NCI-H1048 (cell line): ENCODE measurements at regions not wholly inside any gene's neighbourhood (a gene's known extent, or its start where the extent isn't known, plus 50 kb on each side); places are given as distances from the start of the nearest gene placed in this dataset.
"Not testable (repeated sequence)": the region's sequence is repeated elsewhere in the genome, so short reads cannot be mapped to it uniquely, and the experiment has no call there.

Experiments
- DNase-seq: peaks from one replicate; lab custom pipeline; 2025; lab: John Stamatoyannopoulos, UW

DNA sequence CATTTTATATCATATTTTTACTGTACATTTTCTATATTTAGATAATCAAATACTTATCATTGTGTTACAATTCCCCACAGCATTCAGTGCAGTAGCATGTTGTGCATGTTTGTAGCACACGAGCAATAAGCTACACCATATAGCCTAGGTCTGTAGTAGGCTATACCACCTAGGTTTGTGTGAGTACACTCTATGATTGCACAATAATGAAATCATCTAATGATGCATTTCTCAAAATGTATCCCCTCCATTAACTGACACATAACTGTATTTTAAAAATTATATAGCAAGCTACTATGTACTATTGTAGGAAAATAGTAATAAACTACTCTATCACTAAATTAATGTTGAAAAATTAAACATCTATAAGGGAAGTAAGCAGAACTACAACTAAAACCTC is 518.4 kb upstream of the PABPC4L start:
- DNase-seq, result no peak

DNA sequence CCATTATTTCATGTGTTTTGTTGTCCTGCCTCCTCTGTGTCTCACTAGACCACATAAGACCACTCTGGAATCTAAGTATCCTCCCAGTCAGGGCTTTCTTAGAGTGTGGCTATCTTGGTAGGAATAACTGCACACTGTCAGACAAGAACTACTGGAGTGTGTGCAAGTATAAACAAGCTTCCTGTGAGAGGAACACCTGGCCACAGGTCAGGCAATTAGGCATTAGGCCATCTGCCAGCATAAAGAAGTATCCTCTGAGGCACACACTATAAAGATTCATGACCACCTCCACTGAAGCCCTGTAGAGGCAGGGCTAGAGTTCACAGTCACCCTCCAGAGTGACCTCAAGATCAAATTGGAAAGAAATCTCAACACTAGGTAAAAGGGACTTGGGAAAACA is 507.0 kb upstream of the PABPC4L start:
- DNase-seq, result no peak

DNA sequence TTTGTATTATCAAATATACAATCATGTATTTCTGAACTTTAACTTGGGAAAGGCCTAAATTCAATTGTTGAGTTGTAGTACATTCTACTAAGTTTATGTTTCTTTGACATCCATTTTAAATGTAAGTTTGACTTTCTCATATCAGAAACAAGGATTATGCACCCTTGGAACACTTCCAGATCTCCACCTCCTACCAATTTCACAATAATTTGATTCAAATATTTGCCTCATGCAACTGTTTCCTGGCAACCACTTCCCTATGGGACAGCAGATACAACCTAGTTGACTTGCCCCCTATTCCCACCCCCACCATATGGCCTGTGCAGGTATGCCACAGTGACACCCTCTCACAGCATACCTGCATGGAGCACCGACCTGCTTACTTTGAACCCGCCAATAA is 506.4 kb upstream of the PABPC4L start:
- no peak for DNase-seq

DNA sequence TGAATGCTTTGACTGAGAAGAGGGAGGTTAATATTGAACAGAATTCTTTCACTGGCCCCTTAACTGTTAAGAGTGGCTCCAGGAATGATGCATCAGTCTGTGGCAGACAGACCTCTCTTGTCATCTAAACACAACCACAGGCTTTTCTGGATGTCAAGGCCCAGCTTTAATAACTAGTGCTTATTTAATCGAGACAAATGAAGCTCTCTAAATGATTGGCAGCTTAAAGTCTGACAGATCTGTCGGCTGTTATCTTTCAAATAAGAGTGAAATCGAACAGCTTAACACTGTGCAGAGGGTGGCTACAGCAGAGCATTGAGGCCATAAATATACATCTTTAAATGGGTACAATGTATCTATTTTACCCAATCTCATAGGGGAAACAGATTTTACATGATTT is 500.8 kb upstream of the PABPC4L start:
- no peak for DNase-seq

DNA sequence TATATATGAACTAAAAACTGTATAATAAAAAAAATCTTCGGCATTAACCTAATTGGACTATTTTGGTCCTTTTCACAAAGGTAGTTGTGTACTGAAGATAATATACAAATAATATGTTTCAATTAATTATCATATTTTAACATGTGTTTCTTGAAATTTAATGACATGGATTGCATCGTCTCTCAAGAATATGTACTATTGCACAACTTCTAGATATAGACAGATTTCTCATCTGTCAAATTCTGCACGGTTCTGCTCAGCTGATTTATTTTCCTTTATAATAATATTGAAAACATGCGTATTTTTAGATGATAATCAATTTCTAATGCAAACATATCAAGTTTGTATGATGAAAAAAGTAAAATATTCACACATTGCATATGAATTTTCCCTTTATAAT is 498.7 kb upstream of the PABPC4L start:
- DNase-seq, result no peak

DNA sequence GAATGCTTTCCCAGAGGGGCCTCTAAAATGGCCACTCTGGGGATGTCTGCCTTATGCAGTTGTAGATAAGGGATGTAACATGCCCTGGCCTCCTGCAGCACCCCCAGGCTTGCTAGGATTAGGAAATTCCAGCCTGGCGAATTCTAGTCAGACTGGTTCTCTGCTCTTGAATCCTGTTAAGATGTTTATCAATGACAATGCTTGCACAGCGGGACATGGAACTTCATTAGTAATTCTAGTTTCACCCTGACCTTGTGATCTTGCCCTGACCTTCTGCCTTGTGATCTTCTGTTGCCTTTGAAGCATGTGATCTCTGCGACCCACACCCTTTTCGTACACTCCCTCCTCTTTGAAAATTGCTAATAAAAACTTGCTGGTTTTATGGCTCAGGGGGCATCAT is 497.2 kb upstream of the PABPC4L start:
- DNase-seq, result not testable (repeated sequence)

DNA sequence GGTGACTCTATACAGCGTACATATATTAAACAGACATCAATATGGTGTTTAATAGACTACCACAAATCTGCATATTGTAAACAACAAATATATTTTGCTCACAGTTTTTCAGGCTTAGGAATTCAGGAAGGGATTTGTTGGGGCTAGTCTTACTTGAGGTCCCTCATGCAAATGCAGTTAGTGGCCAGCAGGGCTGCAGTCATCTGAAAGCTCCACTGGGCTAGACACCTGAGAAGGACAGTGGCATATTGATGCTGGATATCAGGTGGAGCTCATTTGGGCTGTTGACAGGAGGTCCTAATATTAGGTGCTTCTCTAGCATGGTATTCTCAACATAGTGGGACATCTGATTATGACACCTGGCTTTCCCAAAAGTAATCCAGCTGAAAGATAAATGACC is 493.8 kb upstream of the PABPC4L start:
- DNase-seq, result no peak

DNA sequence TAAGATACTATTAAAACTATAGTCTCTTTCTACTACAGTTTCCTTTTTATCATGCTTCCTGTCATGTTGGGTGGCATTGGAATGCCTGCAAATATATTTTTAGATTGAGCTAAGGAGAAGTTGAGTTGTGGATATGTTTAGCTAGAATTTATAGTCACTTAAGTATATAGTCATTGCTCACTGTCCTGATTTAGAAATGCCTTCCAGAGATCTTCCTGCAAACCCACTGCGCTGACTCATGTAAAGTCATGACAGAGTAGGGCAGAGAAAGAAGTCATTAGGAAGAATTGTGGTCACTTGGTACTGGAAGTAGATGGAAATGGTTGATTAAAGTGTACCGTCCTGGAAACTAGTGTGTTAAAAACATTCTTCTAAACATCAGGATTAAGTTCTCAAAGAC is 490.3 kb upstream of the PABPC4L start:
- no peak for DNase-seq

DNA sequence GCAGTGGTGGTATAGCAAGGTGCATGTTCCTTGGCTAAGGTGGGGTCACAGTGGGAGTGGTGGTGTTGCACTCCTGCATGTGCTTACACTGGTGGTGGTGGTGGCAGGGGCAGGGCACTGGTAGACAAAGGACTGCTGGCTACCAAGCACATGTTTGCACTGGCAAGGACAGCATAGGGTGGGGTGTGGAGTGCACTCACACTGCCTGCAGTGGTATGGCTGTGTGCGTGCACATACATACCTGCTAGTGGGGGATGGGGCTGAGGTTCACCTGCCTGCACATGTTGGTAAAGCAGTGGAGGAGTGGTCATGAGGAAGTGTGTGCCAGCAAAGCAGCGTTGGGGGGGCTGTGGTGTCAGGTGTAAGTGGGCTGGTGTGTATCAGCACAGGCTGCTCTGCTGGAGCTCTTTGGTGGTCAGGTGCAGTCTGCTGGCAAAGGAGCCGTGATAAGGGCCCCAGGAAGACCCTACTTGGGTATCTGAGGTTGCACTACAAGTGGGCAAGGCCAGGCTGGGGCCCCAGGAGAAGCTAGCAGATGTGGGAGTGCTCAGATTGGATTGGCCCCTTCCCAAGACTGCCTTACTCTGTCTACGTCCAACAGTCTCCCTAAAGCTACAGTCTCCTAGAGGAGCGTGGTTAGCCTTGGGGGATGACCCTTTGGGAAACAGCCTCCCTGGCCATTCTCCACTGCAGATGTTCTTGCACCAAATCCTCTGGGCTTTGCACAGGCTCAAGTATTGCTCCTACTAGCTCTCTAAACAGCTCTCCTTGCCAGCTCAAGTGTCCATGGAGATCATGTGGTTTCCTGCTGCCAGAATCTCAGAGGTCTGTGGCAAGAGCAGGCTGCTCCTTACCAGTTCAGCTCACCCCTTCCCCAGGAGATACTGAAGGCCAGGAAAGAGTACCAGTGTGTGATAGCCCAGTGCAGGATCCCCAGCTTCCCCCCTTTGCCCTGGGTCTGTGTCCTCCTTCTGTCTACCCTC is 486.3 kb upstream of the PABPC4L start:
- no peak for DNase-seq

DNA sequence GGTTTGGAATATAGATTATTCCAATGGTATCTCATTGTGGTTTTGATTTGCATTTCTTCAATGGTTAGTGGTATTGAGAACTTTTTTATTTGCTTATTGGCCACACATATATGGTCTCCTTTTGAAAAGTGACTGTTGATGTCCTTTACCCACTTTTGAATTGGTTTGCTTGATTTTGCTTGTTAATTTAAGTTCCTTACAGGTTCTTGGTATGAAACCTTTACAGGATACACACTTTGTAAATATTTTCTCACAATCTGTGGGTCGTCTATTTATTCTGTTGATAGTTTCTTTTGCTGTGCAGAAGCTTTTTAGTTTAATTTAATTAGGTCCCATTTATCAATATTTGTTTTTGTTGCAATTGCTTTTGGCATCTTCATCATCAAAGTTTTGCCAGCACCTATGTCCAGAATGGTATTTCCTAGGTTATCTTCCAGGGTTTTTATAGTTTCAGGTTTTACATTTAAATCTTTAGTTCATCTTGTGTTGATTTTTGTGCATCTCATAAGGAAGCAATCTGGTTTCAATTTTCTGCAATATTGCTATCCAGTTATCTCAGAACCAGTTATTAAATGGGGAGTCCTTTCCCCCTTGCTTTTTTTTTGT is 475.7 kb upstream of the PABPC4L start:
- no peak for DNase-seq

DNA sequence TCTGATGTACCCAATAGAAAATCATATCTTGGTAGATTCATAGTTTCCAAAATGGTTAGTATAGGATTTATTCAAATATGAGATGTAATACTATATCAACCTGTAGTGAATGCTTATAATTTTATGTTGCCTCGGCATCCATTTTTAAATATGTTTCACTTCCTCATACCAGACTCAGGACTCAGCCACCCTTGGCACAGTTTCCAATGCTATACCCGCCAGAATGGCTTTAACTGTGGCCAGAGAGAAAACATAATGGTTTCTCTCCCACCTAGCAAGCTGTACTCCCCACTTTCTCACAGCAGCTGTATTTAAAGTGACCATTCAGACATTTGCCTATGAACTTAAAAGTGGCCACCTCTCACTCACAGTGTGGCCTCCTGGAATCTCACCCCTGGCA is 466.6 kb upstream of the PABPC4L start:
- DNase-seq, result no peak

DNA sequence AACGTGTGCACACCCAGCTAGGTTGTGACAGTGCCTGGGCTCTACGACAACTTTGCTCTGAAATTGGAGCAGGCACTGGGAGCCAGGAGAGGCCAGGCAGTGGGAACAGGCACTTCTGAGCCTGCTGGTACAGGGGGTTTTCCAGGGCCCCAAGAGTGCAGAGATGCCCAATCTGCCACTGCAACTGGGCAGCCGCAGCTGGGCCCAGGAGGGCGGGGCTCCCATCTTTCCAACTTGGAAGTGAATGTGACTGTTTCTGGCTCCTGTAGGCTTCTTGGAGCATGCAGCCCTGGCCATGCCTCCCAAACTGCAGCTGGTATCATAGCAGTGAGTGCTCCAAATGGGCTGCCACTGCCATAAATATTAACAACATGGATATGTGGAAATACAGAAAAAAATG is 465.1 kb upstream of the PABPC4L start:
- no peak for DNase-seq

DNA sequence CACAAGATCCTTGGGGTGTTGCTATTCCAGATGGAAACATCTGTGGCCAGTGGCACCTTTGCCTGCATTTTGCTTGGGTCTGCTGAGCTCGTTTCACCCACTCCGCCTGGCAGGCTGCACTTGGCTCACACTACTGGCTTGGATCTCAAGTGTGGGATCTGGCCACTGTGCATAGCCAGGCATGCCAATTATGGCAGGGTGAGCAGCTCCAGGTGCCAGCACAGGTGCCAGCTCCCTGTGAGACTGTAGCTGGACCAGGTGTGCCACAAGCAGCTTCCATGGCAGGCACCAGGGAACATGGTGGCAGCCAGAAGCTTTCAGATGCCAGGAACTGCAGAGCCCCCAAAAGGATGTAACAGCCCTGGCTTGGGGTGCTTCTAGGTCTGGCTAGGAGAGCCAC is 463.8 kb upstream of the PABPC4L start:
- no peak for DNase-seq

DNA sequence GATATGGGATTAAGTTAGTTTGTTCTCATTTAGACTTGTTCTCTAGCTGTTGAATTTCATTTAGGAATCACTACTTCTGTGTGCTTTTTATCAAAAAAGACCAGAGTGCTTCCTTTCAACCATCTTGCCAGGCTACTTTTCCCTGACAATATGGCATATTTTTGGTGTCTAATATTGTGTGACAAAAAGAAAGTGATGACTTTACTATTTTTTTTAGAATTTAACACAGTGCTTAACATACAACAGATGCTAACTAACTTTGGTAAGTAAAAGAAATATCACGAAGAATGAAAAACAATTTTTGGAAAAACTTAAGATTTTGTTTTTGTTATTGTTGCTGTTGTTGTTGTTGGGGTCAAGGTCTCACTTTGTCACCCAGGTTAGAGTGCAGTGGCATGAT is 462.2 kb upstream of the PABPC4L start:
- no peak for DNase-seq

DNA sequence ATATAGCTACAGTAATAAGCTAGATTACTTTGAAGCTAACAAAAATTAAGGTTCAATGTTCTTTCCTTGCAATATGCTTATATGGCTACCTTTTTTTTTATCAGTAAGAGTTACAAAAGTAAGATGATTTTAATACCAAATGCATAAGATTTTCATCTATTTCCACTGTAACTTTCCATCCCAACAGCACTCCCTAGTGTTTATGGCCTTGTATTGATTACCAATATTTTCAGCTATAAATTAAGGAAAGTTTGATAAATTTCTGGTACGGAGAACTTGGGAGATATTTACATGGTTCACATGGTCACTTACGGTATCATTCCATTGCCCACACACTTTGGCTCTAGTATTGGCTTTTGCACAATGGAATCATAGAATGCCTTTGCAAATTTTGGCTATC is 448.9 kb upstream of the PABPC4L start:
- no peak for DNase-seq

DNA sequence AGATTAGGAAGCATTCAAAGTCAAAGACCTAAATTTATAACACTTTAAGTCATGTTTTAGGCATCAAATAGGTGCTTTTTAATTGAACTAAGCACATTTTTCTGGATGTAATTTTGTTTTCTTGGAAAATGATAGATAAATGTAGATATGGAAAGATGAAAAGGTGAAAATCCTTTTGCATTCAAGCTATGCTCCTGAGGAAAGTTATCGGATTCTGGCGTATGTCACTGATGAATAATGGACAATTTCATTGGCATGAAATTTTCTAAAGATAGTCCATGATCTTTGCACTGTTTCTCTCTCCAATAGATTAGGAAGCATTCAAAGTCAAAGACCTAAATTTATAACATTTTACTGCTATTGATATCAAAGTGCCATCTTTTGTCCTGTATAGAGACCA is 444.2 kb upstream of the PABPC4L start:
- no peak for DNase-seq

DNA sequence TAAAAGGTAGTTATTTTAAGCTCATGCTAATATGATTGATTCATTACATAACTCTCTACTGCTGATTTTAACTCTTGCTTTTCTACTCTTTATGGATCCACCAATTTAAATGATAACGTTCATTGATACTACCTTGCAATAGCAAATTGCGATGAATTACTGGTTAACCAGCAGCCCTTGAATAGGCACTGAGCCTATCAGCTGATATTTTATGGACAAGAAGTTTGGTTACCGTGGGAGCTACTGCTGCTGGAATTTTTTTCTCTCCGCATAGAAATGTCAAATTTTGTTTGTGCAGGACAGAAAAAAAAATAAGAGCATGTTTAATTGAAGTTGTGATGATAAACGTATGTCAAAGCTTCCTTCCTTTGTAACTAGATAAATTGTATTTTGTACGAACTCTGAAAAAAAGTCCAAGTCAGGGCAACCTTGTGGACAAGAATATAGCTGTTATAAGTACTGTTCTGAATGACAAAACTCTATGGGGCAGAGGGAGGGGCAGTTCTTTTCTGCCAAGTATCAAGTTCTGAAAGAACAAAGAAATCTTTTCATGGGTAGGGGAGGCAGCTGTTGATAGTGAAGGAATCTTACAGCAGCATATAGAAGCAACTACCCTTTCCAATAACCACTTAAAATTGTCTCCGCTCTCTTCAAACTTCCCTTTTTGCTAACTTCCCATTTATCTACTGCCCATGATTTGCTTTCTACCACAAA is 434.9 kb upstream of the PABPC4L start:
- no peak for DNase-seq

DNA sequence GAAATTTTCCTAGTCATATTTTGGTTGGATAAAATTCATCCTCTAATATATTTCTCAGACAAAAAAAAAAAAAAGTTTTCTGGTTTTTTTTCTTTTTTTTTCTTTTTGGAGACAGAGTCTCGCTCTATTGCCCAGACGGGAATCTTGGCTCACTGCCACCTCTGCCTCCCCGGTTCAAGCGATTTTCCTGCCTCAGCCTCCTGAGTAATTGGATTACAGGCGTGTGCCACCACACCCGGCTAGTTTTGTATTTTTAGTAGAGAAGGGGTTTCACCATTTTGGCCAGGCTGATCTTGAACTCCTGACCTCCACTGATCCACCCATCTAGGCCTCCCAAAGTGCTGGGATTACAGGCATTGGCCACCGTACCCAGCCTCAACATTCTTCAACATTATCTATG is 432.7 kb upstream of the PABPC4L start:
- DNase-seq, result no peak

DNA sequence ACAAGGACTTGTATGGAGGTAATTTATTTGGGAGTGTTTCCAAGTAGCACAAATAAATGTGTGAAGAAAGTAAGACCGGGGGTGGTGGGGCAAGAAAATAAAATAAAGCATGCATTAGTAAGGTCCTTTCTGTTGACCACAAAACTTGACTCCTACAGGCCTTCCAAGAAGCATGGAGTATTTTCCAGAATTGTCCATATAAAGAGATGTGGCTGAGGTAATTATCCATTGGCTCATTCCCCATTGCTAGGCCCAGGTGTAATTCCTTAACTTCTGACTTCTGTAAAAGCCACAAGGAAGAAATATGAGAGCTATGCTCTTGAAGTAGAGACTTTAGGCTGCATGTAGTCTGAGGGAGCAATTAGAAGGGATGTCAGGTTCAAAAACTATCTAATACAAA is 430.5 kb upstream of the PABPC4L start:
- no peak for DNase-seq

DNA sequence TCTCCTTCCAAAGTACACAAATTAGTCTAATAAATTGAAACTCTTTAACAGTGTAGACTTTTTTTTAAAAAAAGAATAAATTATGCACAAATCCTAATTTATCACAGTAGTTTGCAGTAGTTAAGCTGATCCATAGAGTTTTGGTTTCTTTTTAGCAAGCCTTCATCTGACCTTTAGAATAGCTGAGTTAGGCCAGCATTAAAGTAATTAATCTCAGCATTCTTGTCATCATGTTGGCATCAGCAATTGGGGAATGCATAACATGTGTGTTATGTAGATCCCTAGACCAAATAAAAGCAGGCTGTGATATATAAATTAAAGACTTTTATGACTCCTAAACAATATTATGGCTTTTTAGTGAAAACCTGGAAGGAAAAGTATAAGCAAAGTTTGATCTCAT is 426.5 kb upstream of the PABPC4L start:
- DNase-seq, result no peak

DNA sequence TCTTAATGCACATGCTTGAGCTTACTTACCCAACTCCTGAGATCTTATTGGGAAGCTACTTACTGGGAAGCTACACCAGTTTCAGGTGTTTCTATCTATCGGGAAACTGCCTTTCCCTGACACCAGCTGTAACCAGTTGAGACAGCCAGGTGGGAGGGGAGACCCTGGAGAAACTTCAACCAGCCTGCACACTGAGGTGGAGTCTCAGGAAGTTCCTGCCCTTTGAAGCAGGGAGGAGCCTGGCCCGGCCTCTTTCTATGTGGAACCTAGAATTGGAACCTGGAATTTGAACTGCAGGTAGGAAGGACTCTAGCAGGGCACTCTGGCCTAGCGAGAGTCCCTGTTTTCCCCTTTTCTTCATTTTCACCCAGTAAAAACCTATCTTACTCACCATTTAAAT is 425.8 kb upstream of the PABPC4L start:
- no peak for DNase-seq

DNA sequence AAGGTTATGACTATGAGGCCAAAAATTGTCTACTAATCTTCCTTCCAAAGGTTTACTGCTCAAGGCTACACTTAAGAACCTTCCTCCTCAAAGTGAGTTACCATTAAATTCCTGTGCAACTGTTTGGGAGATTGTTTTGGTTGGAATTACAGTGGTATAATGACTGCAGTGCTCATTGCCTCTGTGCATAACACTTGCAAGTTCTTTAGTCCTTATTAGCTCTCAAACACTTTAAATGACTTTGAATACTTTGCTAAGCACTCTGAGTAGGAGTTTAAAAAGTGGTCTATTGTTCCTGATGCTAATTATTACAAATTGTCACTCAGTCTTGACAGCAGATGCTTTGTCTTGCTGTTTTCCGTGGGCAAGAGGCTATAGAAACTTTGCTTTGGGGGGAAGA is 422.8 kb upstream of the PABPC4L start:
- DNase-seq, result no peak
